HepG2 (cell line): ENCODE measurements at regions not wholly inside any gene's neighbourhood (a gene's known extent, or its start where the extent isn't known, plus 50 kb on each side); places are given as distances from the start of the nearest gene placed in this dataset.

ENCODE experiments used
- ATAC-seq: fragments of 200-7000 bp; cut with Tn5 transposase; 3 replicates; pipeline ENCODE4 v1.9.1; 2020; ENCODE audit warnings: mild to moderate bottlenecking, moderate library complexity
- BruUV-seq: library from RNA; stranded (reverse); fragments of 400-500 nt; replicated peaks from 2 replicates; lab custom pipeline; 2021; lab: Mats Ljungman, UMichigan
- CTCF ChIA-PET: fragments of 300-600 bp; formaldehyde crosslinking; extraction: SDS; loops from one replicate; lab custom pipeline; 2021; ENCODE audit warnings: low total read pairs, inconsistent platforms, low intra/inter-chr PET ratio; lab: Yijun Ruan, JAX
- POLR2A ChIA-PET: fragments of 350-600 bp; sonication (Branson Sonifier 250); formaldehyde crosslinking; loops from one replicate; lab custom pipeline; 2020; ENCODE audit warnings: antibody characterized with exemption, inconsistent platforms; lab: Yijun Ruan, JAX
- DNase-seq: peaks from one replicate; pipeline ENCODE4 v3.0.0-alpha.2; 2015; ENCODE audit warnings: low spot score
- FAIRE-seq: peaks from 3 replicates; lab custom pipeline; 2011; peaks lifted over from hg19 to GRCh38; lab: Jason Lieb, UNC
- H2AFZ ChIP-seq: one replicate; pipeline ENCODE4 v1.6.1; 2011; ENCODE audit warnings: low read length, inconsistent platforms
- H3K27ac ChIP-seq: fragments of 300-600 bp; 3 replicates; pipeline ENCODE4 v1.8.0; 2011; ENCODE audit warnings: mixed run types, mild to moderate bottlenecking, mixed read lengths, low read length, inconsistent platforms; ENCODE audit not compliant: insufficient read depth; ENCODE audit errors: extremely low read length
- H3K27me3 ChIP-seq, 2 experiments: fragments of 200-600 bp in 1 of 2; 2 replicates in 1 of 2; 3 replicates in 1 of 2; pipeline versions ENCODE4 v1.6.0 to v1.8.0; 2011; ENCODE audit warnings: low read length in 2 of 2, mild to moderate bottlenecking in 2 of 2, moderate library complexity in 2 of 2, inconsistent platforms in 1 of 2; ENCODE audit not compliant: insufficient read depth in 2 of 2, control insufficient read depth in 1 of 2
- H3K36me3 ChIP-seq, 2 experiments: fragments of 200-600 bp in 1 of 2; replicated peaks in 1 of 2; 2 replicates in 1 of 2; 3 replicates in 1 of 2; pipeline versions ENCODE4 v1.5.1 to v1.8.0; 2011; ENCODE audit warnings: low read length in 2 of 2, inconsistent platforms in 1 of 2; ENCODE audit not compliant: insufficient read depth in 2 of 2, control insufficient read depth in 1 of 2
- H3K4me1 ChIP-seq: 2 replicates; pipeline ENCODE4 v1.5.1; 2012; ENCODE audit warnings: low read length, inconsistent platforms; ENCODE audit not compliant: insufficient read depth
- H3K4me2 ChIP-seq: 2 replicates; pipeline ENCODE4 v1.6.0; 2011; ENCODE audit warnings: low read depth, low read length, inconsistent platforms
- H3K4me3 ChIP-seq, 3 experiments: fragments of 200-600 bp in 1 of 3; sonication (generic), shearing (Covaris generic) in 1 of 3; replicated peaks in 1 of 3; 2 replicates each; pipeline ENCODE4 v1.5.1; 2011 to 2016; ENCODE audit warnings: low read length in 3 of 3, inconsistent platforms in 2 of 3, low read depth in 2 of 3, mild to moderate bottlenecking in 2 of 3, control low read depth in 1 of 3, mixed read lengths in 1 of 3; ENCODE audit not compliant: insufficient read depth in 1 of 3
- H3K79me2 ChIP-seq: one replicate; pipeline ENCODE4 v1.6.1; 2011; ENCODE audit warnings: low read length, inconsistent platforms; ENCODE audit not compliant: insufficient read depth
- H3K9ac ChIP-seq: 2 replicates; pipeline ENCODE4 v1.6.0; 2011; ENCODE audit warnings: mild to moderate bottlenecking, low read depth, low read length, inconsistent platforms; ENCODE audit not compliant: insufficient read depth
- H3K9me3 ChIP-seq: 2 replicates; pipeline ENCODE4 v1.5.1; 2012; ENCODE audit warnings: mild to moderate bottlenecking, low read length
- H4K20me1 ChIP-seq: 2 replicates; pipeline ENCODE4 v1.6.0; 2011; ENCODE audit warnings: inconsistent platforms, mild to moderate bottlenecking, low read length, moderate library complexity; ENCODE audit not compliant: insufficient read depth
- ARID2 ChIP-seq: sonication (generic); formaldehyde crosslinking; IDR thresholded peaks from 2 replicates; pipeline ENCODE4 v1.8.1; 2022; ENCODE audit warnings: mild to moderate bottlenecking, missing genetic modification reagents, borderline replicate concordance
- GTF2F1 ChIP-seq: fragments of 150-350 bp; IDR thresholded peaks from 2 replicates; pipeline ENCODE4 v1.6.1; 2014; ENCODE audit warnings: low read length
- ISL2 ChIP-seq: sonication (generic); formaldehyde crosslinking; IDR thresholded peaks from 2 replicates; pipeline ENCODE4 v1.5.0; 2020; ENCODE audit warnings: missing genetic modification reagents
- RBFOX2 ChIP-seq: fragments of 200-400 bp; formaldehyde crosslinking; IDR thresholded peaks from 2 replicates; pipeline ENCODE4 v1.6.1; 2017; ENCODE audit warnings: low read depth, mild to moderate bottlenecking, low read length
- ZNF598 ChIP-seq: sonication (generic); formaldehyde crosslinking; IDR thresholded peaks from 2 replicates; pipeline ENCODE4 v1.5.1; 2020; ENCODE audit warnings: mild to moderate bottlenecking, missing genetic modification reagents, borderline replicate concordance
- WGBS: methylation state at CpG from one replicate; pipeline ENCODE4 v1.1.6; 2017; ENCODE audit warnings: low lambda C conversion rate; 5-methylcytosine and 5-hydroxymethylcytosine counted together
- in situ Hi-C: cut with HindIII; loops from 2 replicates; pipeline ENCODE4 v1.10.0; 2017; ENCODE audit warnings: low pct_unique_long_range_greater_than_20kb; ENCODE audit not compliant: extremely low pct_ligation_motif_present
- intact Hi-C: fragments of 100-400 bp; cut with micrococcal nuclease; formaldehyde crosslinking; loops from one replicate; pipeline ENCODE4 v1.10.0; 2022; ENCODE audit not compliant: unreplicated experiment
- TF ChIP-seq, protein P1 (sequence below): sonication (generic); formaldehyde crosslinking; IDR thresholded peaks from 2 replicates; pipeline ENCODE4 v1.4.0; 2020; ENCODE audit warnings: mild to moderate bottlenecking, missing genetic modification reagents, borderline replicate concordance
- TF ChIP-seq, protein P2 (sequence below): sonication (generic); formaldehyde crosslinking; IDR thresholded peaks from 2 replicates; pipeline ENCODE4 v1.9.0; 2022; ENCODE audit warnings: missing genetic modification reagents, mild to moderate bottlenecking, borderline replicate concordance
- TF ChIP-seq, protein P3 (sequence below): sonication (generic); formaldehyde crosslinking; IDR thresholded peaks from 2 replicates; pipeline ENCODE4 v1.8.1; 2023; ENCODE audit warnings: missing genetic modification reagents, mild to moderate bottlenecking, borderline replicate concordance

DNA sequence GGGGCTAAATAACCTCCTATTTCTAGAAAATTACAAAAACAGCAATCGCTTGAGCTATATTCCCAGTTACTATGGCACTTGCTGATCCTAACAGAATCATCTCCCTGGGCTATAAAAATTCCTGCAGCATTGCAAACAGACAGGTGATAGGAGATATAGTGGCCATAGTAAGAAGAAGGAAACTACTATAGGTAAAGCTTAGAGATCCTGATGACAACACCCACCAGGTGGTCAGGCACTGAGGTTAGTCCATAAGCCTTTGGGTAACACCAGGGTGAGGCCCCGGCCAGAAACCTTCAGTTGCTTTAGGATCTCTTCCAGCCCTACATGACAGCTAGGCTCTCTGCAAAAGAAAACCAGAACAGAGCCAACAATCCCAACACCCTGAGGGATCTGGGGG, 197.9 kb upstream of the PPP1R2C start:
- no peak overlapping the region for H2AFZ ChIP-seq
- FAIRE-seq (no peak), ATAC-seq (no peak), DNase-seq (no peak)
- no peaks in the 10 kb centered on the region for H3K79me2 ChIP-seq
- no peak overlapping the region for H3K4me3 ChIP-seq
- WGBS: 0% methylated on average over 1 of the region's 2 CpGs
- ChIA-PET POLR2A (no interaction called here), CTCF (no interaction called here)
- H3K27me3 ChIP-seq: no peaks in the 10 kb centered on the region
- H3K27ac ChIP-seq: no peak overlapping the region
- no peaks in the 10 kb centered on the region for H3K4me1 ChIP-seq
- H3K9me3 ChIP-seq: no peaks in the 10 kb centered on the region
- no peaks in the 10 kb centered on the region for H4K20me1 ChIP-seq
- no TSS peak for BruUV-seq
- in situ Hi-C loops: no loop called here
- H3K9ac ChIP-seq: no peak overlapping the region
- no peak overlapping the region for H3K4me2 ChIP-seq
- TF ChIP-seq ZNF598 (CRISPR knock-in tag) (no peak), RBFOX2 (no peak), ARID2 (no peak), GTF2F1 (no peak), ISL2 (CRISPR knock-in tag) (no peak)
- TF ChIP-seq, protein P1, sequence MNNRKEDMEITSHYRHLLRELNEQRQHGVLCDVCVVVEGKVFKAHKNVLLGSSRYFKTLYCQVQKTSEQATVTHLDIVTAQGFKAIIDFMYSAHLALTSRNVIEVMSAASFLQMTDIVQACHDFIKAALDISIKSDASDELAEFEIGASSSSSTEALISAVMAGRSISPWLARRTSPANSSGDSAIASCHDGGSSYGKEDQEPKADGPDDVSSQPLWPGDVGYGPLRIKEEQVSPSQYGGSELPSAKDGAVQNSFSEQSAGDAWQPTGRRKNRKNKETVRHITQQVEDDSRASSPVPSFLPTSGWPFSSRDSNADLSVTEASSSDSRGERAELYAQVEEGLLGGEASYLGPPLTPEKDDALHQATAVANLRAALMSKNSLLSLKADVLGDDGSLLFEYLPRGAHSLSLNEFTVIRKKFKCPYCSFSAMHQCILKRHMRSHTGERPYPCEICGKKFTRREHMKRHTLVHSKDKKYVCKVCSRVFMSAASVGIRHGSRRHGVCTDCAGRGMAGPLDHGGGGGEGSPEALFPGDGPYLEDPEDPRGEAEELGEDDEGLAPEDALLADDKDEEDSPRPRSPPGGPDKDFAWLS: no peak
- TF ChIP-seq, protein P2, sequence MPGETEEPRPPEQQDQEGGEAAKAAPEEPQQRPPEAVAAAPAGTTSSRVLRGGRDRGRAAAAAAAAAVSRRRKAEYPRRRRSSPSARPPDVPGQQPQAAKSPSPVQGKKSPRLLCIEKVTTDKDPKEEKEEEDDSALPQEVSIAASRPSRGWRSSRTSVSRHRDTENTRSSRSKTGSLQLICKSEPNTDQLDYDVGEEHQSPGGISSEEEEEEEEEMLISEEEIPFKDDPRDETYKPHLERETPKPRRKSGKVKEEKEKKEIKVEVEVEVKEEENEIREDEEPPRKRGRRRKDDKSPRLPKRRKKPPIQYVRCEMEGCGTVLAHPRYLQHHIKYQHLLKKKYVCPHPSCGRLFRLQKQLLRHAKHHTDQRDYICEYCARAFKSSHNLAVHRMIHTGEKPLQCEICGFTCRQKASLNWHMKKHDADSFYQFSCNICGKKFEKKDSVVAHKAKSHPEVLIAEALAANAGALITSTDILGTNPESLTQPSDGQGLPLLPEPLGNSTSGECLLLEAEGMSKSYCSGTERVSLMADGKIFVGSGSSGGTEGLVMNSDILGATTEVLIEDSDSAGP (CRISPR knock-in tag): no peak
- TF ChIP-seq, protein P3, sequence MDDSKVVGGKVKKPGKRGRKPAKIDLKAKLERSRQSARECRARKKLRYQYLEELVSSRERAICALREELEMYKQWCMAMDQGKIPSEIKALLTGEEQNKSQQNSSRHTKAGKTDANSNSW: no peak
- H3K36me3 ChIP-seq: no peaks in the 10 kb centered on the region
- intact Hi-C loops: no loop called here
